GM18499 (cell line): ENCODE measurements at regions not wholly inside any gene's neighbourhood (a gene's known extent, or its start where the extent isn't known, plus 50 kb on each side); places are given as distances from the start of the nearest gene placed in this dataset.

Experiments
- ATAC-seq: cut with Tn5 transposase; IDR thresholded peaks from one replicate; pipeline ENCODE4 v1.9.1; 2021; ENCODE audit warnings: moderate number of reproducible peaks; ENCODE audit not compliant: insufficient read depth, unreplicated experiment

DNA sequence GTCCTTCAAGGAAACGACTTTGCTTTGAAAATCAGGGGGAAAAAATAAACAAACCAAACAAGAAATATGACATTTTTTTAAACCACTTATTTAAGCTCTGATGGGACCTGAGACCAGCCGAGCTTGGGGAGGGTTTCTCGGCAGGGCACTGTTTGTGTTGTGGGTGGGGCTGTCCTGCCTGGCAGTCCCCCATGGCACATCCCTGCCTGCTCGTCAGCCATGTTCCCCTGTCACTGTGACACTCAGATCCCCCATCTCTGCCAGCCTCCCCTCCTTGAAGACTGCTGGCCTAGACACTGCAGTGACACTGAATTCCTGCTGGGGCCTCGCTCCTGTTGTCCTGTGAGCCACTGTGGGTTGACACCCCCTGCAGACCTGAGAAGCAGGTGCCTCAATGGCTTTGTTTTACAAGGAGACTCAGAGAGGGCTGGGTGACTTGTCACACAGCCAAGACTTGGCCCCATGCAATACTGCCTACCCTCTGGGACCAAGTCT lies 95.1 kb upstream of the PTPN1 start:
- no peak for ATAC-seq

DNA sequence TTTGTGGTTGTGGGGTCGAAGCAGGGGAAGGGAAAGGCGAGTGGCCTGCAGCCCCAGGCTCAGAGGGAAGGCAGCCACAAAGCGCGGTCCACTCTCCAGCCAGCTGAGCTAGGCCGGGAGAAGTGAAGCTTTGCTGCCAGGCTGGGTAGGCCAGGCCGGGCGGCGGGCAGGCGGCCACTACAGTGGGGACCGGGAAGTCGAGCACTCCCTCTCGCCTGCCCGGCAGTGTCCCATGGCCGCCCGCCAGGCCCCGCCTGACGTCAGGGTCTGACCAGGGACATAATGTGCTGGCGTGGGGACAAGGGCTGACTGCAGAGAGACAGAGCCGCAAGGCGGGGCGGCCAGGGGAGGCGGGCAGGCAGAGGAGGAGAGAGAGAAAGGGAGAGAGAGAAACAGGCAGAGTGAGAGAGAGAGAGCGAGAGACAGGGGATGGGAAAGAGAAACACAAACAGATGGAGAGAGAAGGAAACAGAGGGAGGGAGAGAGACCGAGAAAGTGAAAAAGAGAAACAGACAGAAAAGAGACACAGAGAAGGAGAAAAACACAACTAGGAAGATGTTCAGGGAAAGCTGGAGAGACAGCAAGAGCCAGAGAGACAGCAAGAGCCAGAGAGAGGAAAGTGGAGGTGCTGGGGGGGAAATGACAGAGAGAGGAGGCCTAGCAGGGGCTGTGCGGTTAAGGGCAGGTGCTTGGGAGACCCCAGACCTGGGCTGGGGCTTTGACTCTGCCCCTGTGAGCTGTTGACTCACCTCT lies 94.5 kb upstream of the PTPN1 start:
- ATAC-seq = no peak

DNA sequence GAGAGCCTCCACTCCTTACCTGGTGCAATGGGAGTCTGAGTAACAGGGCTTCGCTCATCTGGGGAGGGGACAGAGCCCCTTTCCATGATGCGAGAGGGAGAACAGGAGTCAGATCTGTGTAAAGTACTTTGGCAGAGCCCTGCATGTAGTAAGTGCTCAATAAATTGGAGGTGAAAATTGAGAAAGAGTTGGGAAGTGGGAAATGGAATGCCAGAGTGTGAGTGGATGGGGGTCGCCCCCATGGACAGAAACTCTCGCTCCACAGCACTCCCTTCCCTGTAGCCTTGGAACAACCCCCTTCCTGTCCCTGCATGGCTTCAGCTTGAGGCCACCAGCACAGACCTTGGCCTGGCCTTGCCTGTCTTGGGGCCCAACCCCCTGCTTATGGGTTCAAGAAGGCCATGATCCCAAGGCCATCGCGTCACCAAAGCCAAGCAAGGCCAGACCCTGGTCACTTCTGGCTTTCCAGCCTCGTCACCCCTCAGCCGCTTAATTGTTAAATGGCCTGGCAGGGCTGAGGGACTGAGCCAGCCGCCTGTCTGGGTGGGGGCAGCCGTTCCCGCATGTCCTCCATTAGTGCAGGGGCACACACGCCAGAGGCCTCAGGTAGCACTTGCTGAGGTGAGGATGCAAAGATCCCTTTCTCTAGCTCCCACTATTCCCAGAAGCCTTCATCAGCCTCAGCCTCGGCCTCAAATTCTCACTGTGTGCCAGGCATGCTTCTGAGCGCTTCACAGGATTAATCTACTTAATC lies 93.7 kb upstream of the PTPN1 start:
- no peak for ATAC-seq

DNA sequence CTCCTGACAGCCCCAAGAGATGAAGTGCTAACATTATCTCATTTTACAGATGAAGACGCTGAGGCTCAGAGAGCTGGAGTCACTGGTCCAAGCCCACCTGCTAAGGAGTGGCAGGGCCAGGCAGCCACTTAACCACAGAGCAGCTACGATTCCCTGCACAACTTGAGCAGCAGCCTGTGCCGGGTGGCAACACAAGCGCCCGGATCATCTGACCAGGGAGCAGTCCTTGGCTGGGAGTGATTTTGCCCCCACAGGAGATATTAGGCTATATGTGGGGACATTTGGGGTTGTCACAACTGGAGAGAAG lies 93.2 kb upstream of the PTPN1 start:
- no peak for ATAC-seq

DNA sequence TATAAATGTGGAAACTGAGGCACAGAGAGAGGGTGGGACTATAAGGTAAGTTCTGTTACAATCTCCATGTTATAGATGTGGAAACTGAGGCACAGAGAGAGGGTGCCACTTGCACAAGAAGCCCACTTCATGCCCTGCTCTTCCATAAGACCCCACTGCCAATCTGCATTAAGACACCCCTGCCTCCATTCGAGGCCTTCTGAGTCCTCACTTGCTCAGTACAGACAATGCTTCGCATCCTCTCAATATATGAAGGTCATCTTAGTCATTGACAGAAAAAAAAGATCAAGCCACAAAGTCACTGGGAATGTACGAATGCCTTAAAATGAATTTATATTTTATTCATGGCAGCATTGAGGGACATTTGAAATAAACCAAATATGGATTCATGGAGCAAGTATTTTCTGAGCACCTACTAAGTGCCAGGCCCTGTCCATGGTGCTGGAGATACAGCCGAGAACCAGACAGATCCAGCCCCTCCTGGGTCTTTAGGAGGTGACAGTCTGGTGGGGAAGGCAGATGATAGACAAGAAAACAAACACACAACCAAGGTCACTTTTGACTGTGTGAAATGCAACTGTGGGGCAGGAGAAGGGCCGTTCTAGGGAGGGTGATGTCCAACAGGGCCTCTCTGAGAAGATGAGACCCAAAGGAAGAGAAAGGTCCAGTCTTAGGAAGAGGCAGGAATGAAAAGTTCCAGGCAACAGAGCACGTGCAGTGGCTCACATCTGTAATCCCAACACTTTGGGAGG lies 92.5 kb upstream of the PTPN1 start:
- no peak for ATAC-seq

DNA sequence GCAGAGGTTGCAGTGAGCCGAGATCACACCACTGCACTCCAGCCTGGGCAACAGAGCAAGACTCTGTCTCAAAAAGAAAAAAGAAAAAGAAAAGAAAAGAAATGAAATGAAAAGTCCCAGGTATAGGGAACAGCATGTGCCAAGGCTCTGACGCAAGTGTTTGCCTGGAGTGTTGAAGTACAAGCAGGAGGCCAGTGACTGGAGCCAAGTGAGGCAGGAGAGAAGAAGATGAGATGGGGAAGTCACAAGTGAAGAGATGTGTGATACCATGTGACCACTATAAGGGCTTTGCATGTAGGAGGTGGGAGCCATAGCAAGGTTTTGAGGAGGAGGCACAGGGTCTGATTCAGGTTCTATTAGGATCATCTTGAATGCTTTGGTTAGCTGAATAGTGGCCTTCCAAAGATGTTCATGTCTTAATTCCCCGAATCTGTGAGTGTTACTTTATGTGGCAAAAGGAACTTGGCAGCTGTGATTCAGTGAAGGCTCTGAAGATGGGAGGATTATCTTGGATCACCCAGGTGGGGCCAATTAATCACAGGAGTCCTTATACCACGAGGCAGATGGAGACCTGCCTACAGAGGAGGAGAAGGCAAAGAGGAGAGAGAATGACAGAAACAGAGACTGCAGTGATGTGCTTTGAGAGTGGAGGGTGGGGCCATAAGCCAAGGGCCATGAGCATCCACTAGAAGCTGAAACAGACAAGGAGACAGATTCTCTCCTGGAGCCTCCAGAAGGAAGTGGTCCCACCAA lies 91.1 kb upstream of the PTPN1 start:
- ATAC-seq = no peak

DNA sequence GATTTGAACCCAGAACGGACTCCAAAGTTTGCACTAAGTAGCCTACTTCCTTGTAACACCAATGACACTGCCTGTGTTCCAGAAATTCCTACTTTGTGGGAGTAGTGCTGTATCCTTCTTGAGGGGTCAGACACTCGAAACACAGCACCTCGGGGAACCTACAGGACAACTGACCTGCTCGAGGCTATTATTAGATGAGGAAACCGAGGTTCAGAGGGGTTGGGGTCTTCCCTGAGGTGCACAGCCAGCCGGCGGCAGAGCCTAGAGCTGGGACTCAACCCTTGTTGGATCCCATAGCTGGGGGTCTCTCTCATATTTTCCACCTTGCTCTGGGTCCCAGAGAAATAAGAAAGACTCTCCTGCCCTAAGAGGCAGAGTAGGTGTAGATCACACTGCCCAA lies 89.8 kb upstream of the PTPN1 start:
- no peak for ATAC-seq

DNA sequence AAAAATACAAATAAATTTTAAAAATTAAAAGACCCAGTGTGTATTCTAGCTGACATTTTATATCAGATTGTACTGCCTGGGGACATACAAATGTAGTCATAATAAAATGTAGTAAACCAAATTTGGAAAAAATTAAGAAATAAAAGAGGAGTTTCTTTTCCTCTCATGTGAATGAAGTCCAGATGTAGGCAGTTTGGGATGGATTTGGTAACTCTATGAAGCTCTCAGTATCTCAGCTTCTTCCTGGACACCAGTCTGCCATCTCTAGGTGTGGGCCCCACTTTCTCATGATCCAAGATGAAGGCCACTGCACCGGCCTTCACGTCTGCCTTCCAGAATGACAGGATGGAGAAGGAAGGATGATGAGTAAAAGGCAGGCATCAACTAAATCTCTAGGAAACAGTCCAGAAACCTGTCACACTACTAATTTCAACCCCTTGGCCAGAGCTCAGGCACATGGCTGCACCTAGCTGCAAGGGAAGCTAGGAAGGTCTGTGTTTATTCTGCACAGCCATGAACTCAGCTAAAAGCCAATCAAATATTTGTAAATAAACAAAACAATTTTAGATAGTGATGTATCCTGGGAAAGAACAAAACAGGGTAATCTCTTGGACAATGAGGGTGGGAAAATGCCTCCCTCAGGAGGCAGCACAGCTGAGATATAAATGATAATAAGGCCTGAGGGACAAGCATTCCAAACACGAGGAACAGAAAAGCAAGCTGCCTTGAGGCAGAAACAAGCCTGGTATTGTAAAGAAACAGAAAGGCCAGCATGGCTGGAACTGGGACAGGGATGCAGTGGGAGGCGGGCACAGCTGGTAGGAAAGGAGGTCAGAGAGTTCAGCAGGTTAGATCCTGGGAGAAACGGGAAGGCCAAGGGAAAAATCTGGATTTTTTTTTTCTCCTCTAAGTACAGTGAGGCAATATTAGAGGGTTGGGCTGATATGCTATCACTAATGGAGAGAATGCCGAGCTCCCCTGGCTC lies 88.5 kb upstream of the PTPN1 start:
- no peak for ATAC-seq

DNA sequence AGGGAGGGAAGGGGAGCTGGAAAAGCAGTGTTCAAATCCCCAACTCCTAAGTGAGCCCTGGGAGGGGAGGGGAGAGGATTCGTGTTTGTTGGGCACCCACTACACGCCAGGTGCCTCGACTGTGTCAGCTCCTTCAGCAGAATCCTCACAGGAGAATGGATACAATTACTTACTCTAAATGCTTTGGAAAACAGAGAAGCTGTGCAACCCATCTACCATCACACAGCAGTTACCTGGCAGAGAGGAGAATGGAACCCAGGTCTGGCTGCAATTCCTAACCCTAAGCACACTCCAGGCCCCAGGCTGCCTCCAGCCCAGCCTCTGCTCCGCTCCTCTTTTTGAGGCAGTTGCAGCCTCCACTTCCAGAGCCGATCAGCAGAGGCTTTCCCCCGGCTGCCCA lies 86.4 kb upstream of the PTPN1 start:
- no peak for ATAC-seq

DNA sequence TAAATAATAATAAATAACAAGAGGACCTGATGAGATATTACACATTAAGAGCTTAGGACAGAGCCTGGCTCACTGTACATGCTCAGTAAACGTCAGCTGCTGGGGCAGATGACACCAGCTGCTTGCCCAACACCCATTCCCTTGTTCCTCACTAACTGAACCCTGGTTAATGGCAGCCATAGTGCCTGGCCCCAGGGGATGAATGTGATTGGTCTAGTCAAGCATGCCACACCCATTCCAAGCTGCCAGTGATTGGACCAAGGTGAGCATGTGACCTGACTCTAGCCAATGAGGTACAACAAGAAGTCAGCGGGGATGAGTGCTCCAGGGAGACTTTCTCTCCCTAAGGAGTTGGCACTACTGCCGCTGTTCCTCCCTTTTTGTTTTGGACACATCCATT lies 85.1 kb upstream of the PTPN1 start:
- ATAC-seq = no peak

DNA sequence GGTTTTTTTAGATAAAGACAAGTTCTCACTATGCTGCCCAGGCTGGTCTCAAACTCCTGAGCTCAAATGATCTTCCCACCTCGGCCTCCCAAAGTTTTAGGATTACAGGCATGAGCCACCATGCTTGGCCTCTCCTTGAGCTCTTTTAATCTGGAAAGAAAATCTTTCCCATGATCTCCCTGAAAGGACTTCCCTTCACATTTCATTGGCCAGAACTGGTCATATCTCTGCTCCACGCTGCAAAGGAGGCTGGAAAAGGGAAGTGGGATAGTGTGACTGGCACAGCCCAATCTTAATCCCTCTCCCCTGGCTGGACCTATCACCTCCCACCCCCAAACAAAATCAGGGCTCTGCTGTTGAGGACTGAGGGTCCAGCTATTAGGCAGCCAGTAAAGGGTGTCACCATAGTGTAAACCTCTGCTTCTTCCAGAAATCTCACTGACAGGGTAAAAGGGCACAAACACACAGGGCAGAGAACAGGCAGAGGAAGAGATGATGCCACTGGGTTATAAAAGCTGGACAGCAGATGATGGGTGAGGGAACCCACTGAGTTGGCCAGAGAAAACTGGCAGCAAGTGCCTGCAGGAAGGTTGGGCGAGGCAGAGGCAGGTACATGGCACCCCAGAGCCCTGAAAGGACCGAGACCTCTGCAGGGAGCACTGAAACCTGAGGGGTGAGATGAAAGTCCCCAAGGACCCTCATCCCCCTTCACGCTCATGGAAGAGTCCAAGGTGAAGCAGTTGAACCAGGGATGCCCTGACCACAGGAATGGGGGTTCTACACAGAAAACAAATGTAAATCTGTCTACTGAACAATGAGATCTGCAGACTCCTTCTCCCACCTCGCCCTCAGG lies 83.1 kb upstream of the PTPN1 start:
- ATAC-seq = no peak

DNA sequence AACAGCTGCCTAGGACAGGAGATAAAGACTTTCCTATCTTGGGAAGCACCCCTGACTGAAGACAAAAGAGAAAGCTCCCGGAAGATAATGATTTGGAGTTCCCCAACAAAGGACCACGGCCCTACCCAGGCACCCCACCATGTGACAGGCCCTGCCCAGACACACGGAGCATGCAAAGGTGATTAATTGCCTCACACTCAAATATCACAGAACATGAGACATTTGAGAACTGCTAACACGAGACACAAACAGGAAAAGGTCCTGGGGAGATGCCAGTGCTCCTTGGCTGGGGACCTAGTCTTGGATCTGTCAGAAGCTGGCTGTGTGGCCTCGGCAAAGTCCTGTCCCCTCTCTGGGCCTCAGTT lies 82.5 kb upstream of the PTPN1 start:
- ATAC-seq = no peak

DNA sequence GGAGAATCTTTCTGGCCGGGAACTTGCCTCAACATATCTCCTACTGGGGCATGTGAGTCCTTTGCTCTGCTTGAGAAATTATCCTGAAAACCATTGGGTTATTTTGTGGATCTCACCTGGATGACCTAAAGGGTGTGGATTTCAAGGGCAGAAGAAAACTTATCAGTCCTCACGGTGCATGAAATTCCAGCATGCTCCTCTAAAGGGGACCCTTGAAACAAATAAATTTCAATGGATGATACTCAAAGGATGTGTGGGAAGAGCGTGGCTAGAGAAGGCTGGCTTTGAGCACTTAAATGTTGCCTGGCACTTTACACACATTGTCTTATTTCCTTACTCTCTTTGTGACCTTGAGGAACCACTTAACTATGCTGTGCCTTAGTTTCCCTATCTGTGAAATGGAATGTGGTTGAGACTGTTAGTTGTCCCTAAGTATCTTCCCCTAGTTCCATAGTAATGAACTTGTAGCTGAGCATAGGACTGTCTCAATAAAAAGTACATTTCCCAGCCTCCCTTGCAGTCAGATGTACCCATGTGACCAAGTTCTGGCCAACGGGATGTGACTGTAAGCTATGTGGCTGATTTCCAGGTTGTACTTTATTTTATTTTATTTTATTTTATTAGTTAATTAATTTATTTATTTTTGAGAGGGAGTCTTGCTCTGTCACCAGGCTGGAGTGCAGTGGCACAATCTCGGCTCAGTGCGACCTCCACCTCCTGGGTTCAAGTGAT lies 81.9 kb upstream of the PTPN1 start:
- ATAC-seq = no peak

DNA sequence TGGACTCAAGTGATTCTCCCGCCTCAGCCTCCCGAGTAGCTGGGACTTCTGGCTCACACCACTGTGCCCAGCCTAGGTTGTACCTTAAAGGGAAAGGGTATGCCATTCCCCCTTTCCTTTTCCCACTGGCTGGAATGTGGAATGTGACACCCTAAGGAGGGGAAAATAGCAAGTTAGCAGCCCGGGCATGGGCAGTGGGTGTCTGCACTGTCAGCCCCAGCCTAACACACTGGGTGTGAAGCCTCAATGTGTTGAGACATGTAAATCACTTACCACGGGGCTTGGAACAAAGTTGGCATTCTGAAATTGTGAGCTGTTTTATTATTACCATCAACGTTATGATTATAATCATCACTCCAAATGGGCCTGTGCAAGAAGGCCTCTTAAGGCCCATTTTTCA lies 80.8 kb upstream of the PTPN1 start:
- no peak for ATAC-seq

DNA sequence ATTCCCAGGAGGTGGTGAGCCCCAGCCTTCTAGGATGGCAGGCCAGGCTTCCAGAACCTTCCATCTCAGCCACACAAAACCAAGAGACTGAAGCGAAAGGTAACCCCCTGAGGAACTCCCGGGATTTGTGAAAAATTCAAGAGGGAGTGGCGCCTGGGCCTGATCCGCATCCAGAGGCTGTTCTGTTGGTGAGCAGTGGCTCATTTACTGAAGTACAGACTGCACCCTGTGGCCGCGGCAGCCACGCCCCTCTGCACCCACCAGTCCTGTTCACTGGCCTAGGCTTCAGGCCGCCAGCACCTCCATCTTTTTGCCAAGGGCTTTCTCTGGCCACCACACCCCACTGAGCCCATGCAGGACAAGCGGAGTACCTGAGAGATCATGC lies 79.1 kb upstream of the PTPN1 start:
- no peak for ATAC-seq

DNA sequence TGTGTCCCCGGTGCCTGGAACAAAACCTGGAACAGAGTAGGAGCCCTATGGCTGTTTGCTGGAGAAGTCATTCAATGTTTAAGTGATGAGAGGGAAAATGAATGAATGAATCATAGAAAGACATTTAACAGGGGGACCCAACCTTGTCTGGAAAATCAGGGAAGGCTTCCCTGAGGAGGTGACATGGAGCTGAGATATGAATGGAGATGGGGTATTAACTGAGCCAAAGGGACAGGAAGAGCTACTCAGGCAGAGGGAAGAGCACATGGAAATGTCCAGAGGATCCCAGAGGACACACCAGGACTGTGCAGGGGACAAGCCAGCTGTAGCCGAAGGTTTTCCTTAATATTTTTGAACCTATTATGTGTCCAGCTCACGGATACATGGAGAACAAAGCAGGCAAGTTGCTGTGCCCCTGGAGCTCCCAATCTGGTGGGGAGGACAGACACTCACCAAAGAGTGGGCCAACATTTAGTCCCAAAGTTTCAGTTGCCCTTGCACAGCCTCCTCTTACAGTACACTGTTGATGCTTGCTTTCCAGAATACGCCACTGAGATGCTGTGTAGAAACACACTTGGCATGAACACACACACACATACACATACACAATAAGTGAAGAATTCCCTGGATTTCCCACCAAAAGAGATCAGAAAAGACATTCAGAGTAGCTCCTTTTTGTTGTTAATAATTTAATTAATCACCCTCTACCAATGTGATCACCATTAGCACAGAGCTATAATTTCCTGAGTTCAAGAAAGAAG lies 77.0 kb upstream of the PTPN1 start:
- ATAC-seq = no peak

DNA sequence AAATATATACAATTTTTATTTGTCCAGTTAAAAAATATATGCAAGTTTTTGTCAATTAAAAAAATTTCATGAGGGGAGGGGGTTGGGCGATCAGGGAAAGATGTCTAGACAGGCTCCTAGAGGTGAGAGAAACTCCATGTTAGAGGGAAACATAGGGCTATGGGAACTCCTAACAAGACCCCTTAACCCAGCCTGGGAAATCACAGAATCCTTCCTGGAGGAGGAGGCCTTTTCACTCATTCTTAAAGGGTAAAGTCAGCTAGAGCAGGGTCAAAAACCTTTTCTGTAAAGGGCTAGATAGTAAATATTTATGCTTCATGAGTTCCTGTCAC lies 75.9 kb upstream of the PTPN1 start:
- no peak for ATAC-seq
